Heart right ventricle (tissue), 16 donors: ENCODE measurements at regions not wholly inside any gene's neighbourhood (a gene's known extent, or its start where the extent isn't known, plus 50 kb on each side); places are given as distances from the start of the nearest gene placed in this dataset.
"Not testable (repeated sequence)": the region's sequence is repeated elsewhere in the genome, so short reads cannot be mapped to it uniquely, and the experiment has no call there.

ENCODE experiments used
- ATAC-seq, 8 donors: fragments of 200-7000 bp; cut with Tn5 transposase; one replicate each; pipeline ENCODE4 v1.9.1; 2020; ENCODE audit warnings: mild to moderate bottlenecking in 8 of 8, moderate library complexity in 8 of 8, moderate number of reproducible peaks in 1 of 8
- DNase-seq, 2 donors: peaks; one replicate each; pipeline ENCODE4 v3.0.0-alpha.2; 2020
- H3K27ac ChIP-seq, 10 donors: fragments of 200-600 bp; sonication (generic) in 2 of 10; one replicate each; pipeline versions ENCODE4 v1.5.0 to v1.8.0; 2020 to 2022; ENCODE audit warnings: mild to moderate bottlenecking in 3 of 10
- H3K27me3 ChIP-seq, 7 donors: fragments of 200-600 bp; one replicate each; pipeline ENCODE4 v1.8.0; 2021 to 2022; ENCODE audit warnings: mild to moderate bottlenecking in 2 of 7
- H3K36me3 ChIP-seq, 9 donors: fragments of 200-600 bp; sonication (generic) in 1 of 9; one replicate each; pipeline versions ENCODE4 v1.5.0 to v1.8.0; 2020 to 2022; ENCODE audit warnings: mild to moderate bottlenecking in 2 of 9
- H3K4me1 ChIP-seq, 9 donors: fragments of 200-600 bp; sonication (generic) in 1 of 9; one replicate each; pipeline versions ENCODE4 v1.5.0 to v1.8.0; 2020 to 2022; ENCODE audit warnings: mild to moderate bottlenecking in 4 of 9
- H3K4me3 ChIP-seq, 10 donors: fragments of 200-600 bp; sonication (generic) in 2 of 10; one replicate each; pipeline versions ENCODE4 v1.5.0 to v1.8.0; 2020 to 2022; ENCODE audit warnings: mild to moderate bottlenecking in 7 of 10, moderate library complexity in 2 of 10
- H3K9me3 ChIP-seq, 11 donors: fragments of 200-600 bp in 10 of 11; sonication (generic) in 2 of 11; one replicate each; pipeline versions ENCODE4 v1.5.0 to v1.8.0; 2013 to 2022; ENCODE audit warnings: mild to moderate bottlenecking in 2 of 11, control low read depth in 1 of 11, moderate library complexity in 1 of 11
- CTCF ChIP-seq, 9 donors: fragments of 200-600 bp; sonication (generic) in 2 of 9; IDR thresholded peaks; one replicate each; pipeline versions ENCODE4 v1.5.0 to v1.8.0; 2021 to 2022; ENCODE audit warnings: antibody characterized with exemption in 9 of 9, mild to moderate bottlenecking in 5 of 9, moderate library complexity in 1 of 9
- WGBS, 2 donors: extraction: QIAGEN DNeasy Blood & Tissue Kit; methylation state at CpG; one replicate each; pipeline ENCODE4 v1.1.7; 2013; ENCODE audit warnings: inconsistent platforms in 1 of 2; 5-methylcytosine and 5-hydroxymethylcytosine counted together
- intact Hi-C, 10 donors: fragments of 100-400 bp; cut with DNase I; formaldehyde crosslinking; loops; one replicate each; pipeline versions ENCODE4 v1.11.1 to v1.14.2; 2022
- donor health status: Arrhythmogenic right ventricular cardiomyopathy.
- donor health status: ischemic (EF 13 %, LVEDD 7.1; RV severe dilation, severe dysfunction).
- donor health status: healthy with polysubstance abuse.
- donor health status: DM: no; HTN: yes; CAD: no.
- donor health status: DM: no; HTN: no; CAD: no.
- donor health status: ischemic (EF 25% LVEDD 6.9; RV normal size, moderate dysfunction).
- donor health status: ischemic (EF 25% LVEDD 5.7; RV mildly dilated, moderate dysfunction).
- donor health status: healthy.
- donor health status: DM: yes; HTN: yes; CAD: no.
- donor health status: Ischemic cardiomyopathy.
- donor health status: ischemic (EF 35%, LVEDD 5.7; RV mildly dilated, moderate dysfunction).
- donor health status: nonischemic (EF 11% LVEDD 7.7; RV severe dilation, severe dysfunction).
- donor health status: DM: yes; HTN: yes; CAD: no.
- donor health status: PGD.
- donor health status: ischemic (EF 29% LVEDD 5.4; RV normal size, mild dysfunction).
- donor health status: nonischemic (EF 23%, LVEDD 6.1; RV moderate dilation, normal function).

- no peaks in the 10 kb centered on the region for H3K36me3 ChIP-seq
- DNase-seq (no peak), ATAC-seq (no peak)
- H3K4me3 ChIP-seq = no peak overlapping the region
- H3K4me1 ChIP-seq = no peaks in the 10 kb centered on the region
- WGBS, 2 donors = 71% methylated on average over 9 of the region's 9 CpGs
- intact Hi-C loops = no loop called here
- TF ChIP-seq CTCF (IDR thresholded peaks at IDR 0.05) = no peak
- no peaks in the 10 kb centered on the region for H3K27me3 ChIP-seq
- H3K27ac ChIP-seq = no peak overlapping the region
- H3K9me3 ChIP-seq = peaks cover 0 to 11% (median 1%) of the 10 kb centered on the region in 11 donors
Measured at GRCh38 chr20:40875116-40876085, 153.2 kb upstream of the TOP1 start.

GRCh38 chr20:40878099-40878498, 150.5 kb upstream of the TOP1 start:
- 97 to 98% methylated on average over 1 of the region's 1 CpG for WGBS, 2 donors
- H3K36me3 ChIP-seq, H3K27me3 ChIP-seq, intact Hi-C loops, H3K27ac ChIP-seq, H3K4me3 ChIP-seq, DNase-seq, ATAC-seq: not testable (repeated sequence)
- H3K4me1 ChIP-seq = peaks cover 0 to 13% (median 0%) of the 10 kb centered on the region in 9 donors
- peaks cover 0 to 18% (median 5%) of the 10 kb centered on the region in 11 donors for H3K9me3 ChIP-seq

GRCh38 chr20:40880063-40880728, 148.4 kb upstream of the TOP1 start:
- Histone ChIP-seq H3K27me3 (no peaks in the 10 kb centered on the region), H3K4me1 (peaks cover 0 to 13% (median 0%) of the 10 kb centered on the region in 9 donors), H3K4me3 (no peak overlapping the region), H3K36me3 (no peaks in the 10 kb centered on the region), H3K27ac (no peak overlapping the region), H3K9me3 (peaks cover 0 to 18% (median 5%) of the 10 kb centered on the region in 11 donors)
- no peak for TF ChIP-seq CTCF (IDR thresholded peaks at IDR 0.05)
- DNase-seq (no peak), ATAC-seq (no peak)
- WGBS, 2 donors = 72 to 74% methylated on average over 3 of the region's 3 CpGs
- intact Hi-C loops = no loop called here

- Histone ChIP-seq H3K27me3 (no peaks in the 10 kb centered on the region), H3K27ac (no peak overlapping the region), H3K4me1 (peaks cover 0 to 13% (median 0%) of the 10 kb centered on the region in 9 donors), H3K36me3 (no peaks in the 10 kb centered on the region), H3K9me3 (peaks cover 0 to 18% (median 5%) of the 10 kb centered on the region in 11 donors), H3K4me3 (no peak overlapping the region)
- DNase-seq (no peak), ATAC-seq (no peak)
- TF ChIP-seq CTCF (IDR thresholded peaks at IDR 0.05) = no peak
- intact Hi-C loops = no loop called here
- WGBS, 2 donors = 57 to 58% methylated on average over 2 of the region's 2 CpGs
Measured at GRCh38 chr20:40880729-40881109, 147.9 kb upstream of the TOP1 start.
